ENCODE measurements at regions not wholly inside any gene's neighbourhood (a gene's known extent, or its start where the extent isn't known, plus 50 kb on each side); places are given as distances from the start of the nearest gene placed in this dataset.

DNA sequence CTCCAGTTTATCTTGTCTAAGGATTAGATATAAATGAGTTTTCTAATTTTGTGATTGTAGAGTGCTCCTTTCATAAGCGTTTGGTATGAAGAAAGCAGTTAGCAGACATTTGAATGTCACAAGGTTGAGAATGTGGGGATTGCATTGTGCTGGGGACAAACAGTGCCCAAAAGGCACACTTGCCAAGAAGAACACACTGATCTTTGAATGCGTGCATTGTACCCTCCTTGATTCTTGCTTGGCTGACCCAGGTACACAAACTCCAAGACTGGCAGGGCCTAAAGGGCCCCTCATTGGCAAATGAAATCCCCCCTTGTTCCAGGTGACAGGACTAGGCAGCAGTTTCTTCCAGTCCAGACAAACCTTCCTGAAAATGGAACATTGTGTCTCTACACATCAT is 96.9 kb upstream of the LIFR start:
- ChIA-PET POLR2A (ENCODE audit: low non-redundant PET) (no interaction called here), CTCF (no interaction called here)
- intact Hi-C loops (cut with micrococcal nuclease; ENCODE audit: unreplicated experiment), result no loop called here

DNA sequence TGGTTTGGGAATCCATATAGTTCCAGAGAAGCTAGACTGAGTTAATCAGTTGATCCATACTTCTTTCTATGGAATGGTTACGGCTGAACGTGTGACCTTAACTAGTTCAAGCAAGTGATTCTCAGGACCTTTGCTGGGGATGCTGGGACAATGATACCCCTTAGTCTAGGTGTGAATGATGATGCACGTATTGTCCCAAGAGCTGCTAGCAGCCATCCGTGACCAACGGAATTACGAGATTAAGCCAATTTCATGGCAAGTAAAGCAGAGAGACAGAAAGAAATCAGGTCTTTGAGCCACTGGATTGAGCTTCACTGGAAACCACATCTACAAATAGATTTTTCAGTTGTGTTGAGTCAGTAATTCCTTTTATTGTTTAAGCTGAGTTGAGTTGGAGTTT is 99.2 kb upstream of the LIFR start:
- H3K27me3 ChIP-seq (replicated peaks; ENCODE audit: insufficient read depth, low read depth, low read length, poor library complexity), result no peaks in the 10 kb centered on the region
- no peak overlapping the region for H3K4me3 ChIP-seq (ENCODE audit: low read depth, low read length, poor library complexity, severe bottlenecking)
- intact Hi-C loops (cut with micrococcal nuclease; ENCODE audit: unreplicated experiment), result no loop called here
- POLR2A ChIA-PET (ENCODE audit: low non-redundant PET), result no interaction called here
- H3K4me1 ChIP-seq (ENCODE audit: insufficient read depth, low read length, poor library complexity, severe bottlenecking), result peaks cover 6% of the 10 kb centered on the region
- BruUV-seq (replicated peaks), result no TSS peak
- DNase-seq (ENCODE audit: low spot score), result no peak
- H3K36me3 ChIP-seq (ENCODE audit: insufficient read depth, low read length, poor library complexity, severe bottlenecking), result no peaks in the 10 kb centered on the region
- no peaks in the 10 kb centered on the region for H3K9me3 ChIP-seq (ENCODE audit: low read depth, low read length, poor library complexity, severe bottlenecking)
- TF ChIP-seq, protein P1, sequence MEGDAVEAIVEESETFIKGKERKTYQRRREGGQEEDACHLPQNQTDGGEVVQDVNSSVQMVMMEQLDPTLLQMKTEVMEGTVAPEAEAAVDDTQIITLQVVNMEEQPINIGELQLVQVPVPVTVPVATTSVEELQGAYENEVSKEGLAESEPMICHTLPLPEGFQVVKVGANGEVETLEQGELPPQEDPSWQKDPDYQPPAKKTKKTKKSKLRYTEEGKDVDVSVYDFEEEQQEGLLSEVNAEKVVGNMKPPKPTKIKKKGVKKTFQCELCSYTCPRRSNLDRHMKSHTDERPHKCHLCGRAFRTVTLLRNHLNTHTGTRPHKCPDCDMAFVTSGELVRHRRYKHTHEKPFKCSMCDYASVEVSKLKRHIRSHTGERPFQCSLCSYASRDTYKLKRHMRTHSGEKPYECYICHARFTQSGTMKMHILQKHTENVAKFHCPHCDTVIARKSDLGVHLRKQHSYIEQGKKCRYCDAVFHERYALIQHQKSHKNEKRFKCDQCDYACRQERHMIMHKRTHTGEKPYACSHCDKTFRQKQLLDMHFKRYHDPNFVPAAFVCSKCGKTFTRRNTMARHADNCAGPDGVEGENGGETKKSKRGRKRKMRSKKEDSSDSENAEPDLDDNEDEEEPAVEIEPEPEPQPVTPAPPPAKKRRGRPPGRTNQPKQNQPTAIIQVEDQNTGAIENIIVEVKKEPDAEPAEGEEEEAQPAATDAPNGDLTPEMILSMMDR (conservative IDR thresholded peaks at IDR 0.05; ENCODE audit: low read depth, low read length), result no peak
- TF ChIP-seq EZH2 (IDR thresholded peaks at IDR 0.05; ENCODE audit: borderline replicate concordance, low read depth, low read length, poor library complexity, severe bottlenecking), result no peak
- CTCF ChIA-PET, result interaction anchor here (0.6 to 0.9 kb wide), 2 partner anchors 21 to 154 kb away, joined by 3 to 5 read pairs; no protein-coding TSS in a partner anchor
- no peak overlapping the region for H3K27ac ChIP-seq (ENCODE audit: low read depth, low read length, poor library complexity, severe bottlenecking)

More for the DNA sequence above, 96.9 kb upstream of the LIFR start:
- H3K4me3 ChIP-seq (ENCODE audit: low read depth, low read length, poor library complexity, severe bottlenecking), result no peak overlapping the region
- no peaks in the 10 kb centered on the region for H3K9me3 ChIP-seq (ENCODE audit: low read depth, low read length, poor library complexity, severe bottlenecking)
- BruUV-seq (replicated peaks), result no TSS peak
- no peaks in the 10 kb centered on the region for H3K36me3 ChIP-seq (ENCODE audit: insufficient read depth, low read length, poor library complexity, severe bottlenecking)
- DNase-seq (ENCODE audit: low spot score), result no peak
- no peaks in the 10 kb centered on the region for H3K27me3 ChIP-seq (replicated peaks; ENCODE audit: insufficient read depth, low read depth, low read length, poor library complexity)
- peaks cover 3% of the 10 kb centered on the region for H3K4me1 ChIP-seq (ENCODE audit: insufficient read depth, low read length, poor library complexity, severe bottlenecking)
- no peak overlapping the region for H3K27ac ChIP-seq (ENCODE audit: low read depth, low read length, poor library complexity, severe bottlenecking)
- TF ChIP-seq, protein P1 (conservative IDR thresholded peaks at IDR 0.05; ENCODE audit: low read depth, low read length), result no peak
- no peak for TF ChIP-seq EZH2 (IDR thresholded peaks at IDR 0.05; ENCODE audit: borderline replicate concordance, low read depth, low read length, poor library complexity, severe bottlenecking)

DNA sequence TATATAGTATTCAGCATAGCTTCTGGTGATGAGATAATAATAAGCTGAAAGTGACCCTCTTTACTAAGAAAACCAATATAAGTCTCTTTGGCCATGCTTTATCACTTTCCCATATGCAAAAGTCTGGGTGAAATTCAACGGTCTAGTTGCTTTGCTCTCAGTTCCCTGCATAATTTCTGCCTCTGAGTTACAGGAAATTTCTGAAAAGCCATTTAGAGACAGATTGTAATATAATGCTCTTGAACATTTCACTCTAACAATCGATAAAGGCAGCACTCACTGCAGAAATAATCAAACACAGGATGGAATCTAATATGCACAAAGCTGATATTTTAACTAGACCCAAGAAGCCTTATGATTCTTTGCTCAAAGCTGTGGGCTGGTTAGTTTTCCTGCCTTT is 100.1 kb upstream of the LIFR start:
- ChIA-PET POLR2A (ENCODE audit: low non-redundant PET) (no interaction called here), CTCF (interaction anchor here (0.9 kb wide), 1 partner anchor 153 kb away, joined by 3 read pairs; no protein-coding TSS in a partner anchor)
- no peak for DNase-seq (ENCODE audit: low spot score)
- Histone ChIP-seq H3K36me3 (ENCODE audit: insufficient read depth, low read length, poor library complexity, severe bottlenecking) (no peaks in the 10 kb centered on the region), H3K4me3 (ENCODE audit: low read depth, low read length, poor library complexity, severe bottlenecking) (no peak overlapping the region), H3K27ac (ENCODE audit: low read depth, low read length, poor library complexity, severe bottlenecking) (no peak overlapping the region), H3K4me1 (ENCODE audit: insufficient read depth, low read length, poor library complexity, severe bottlenecking) (peaks cover 8% of the 10 kb centered on the region), H3K27me3 (replicated peaks; ENCODE audit: insufficient read depth, low read depth, low read length, poor library complexity) (no peaks in the 10 kb centered on the region), H3K9me3 (ENCODE audit: low read depth, low read length, poor library complexity, severe bottlenecking) (no peaks in the 10 kb centered on the region)
- TF ChIP-seq, protein P1 (conservative IDR thresholded peaks at IDR 0.05; ENCODE audit: low read depth, low read length), result no peak
- no peak for TF ChIP-seq EZH2 (IDR thresholded peaks at IDR 0.05; ENCODE audit: borderline replicate concordance, low read depth, low read length, poor library complexity, severe bottlenecking)
- BruUV-seq (replicated peaks), result no TSS peak
- intact Hi-C loops (cut with micrococcal nuclease; ENCODE audit: unreplicated experiment), result no loop called here

Data from A673 (cell line).